Omental fat pad (tissue), 3 donors: ENCODE measurements at regions not wholly inside any gene's neighbourhood (a gene's known extent, or its start where the extent isn't known, plus 50 kb on each side); places are given as distances from the start of the nearest gene placed in this dataset.

Experiments
- ATAC-seq: fragments of 150-250 bp; one replicate; pipeline ENCODE4 v1.9.1; 2016; ENCODE audit warnings: mild to moderate bottlenecking, moderate library complexity; ENCODE audit not compliant: low FRiP score
- DNase-seq: peaks from one replicate; pipeline ENCODE4 v3.0.0-alpha.2; 2019; ENCODE audit warnings: low spot score
- TF ChIP-seq, protein P1 (sequence below), 3 donors: fragments of 450-650 bp; IDR thresholded peaks; one replicate each; pipeline ENCODE4 v1.5.1; 2016 to 2017; ENCODE audit warnings: antibody characterized with exemption in 3 of 3, mild to moderate bottlenecking in 3 of 3, moderate library complexity in 2 of 3

DNA sequence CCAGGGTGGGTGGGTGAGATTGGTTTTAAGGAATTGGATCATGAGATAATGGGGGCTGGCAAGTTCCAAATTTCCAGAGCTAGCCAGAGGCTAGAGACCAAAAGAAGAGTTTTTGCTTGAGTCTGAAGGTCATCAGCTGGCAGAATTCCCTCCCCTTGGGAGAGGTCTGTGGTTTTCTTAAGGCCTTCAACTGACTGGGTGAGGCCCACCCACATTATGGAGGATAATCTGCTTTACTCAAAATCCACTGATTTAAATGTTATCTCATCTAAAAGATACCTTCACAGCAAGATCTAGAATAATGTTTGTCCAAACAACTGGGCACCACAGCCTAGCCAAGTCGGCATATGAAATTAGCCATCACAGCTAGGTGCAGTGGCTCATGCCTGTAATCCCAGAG, 156.4 kb downstream of the URB2 start:
- DNase-seq (no peak), ATAC-seq (no peak)
- TF ChIP-seq, protein P1, sequence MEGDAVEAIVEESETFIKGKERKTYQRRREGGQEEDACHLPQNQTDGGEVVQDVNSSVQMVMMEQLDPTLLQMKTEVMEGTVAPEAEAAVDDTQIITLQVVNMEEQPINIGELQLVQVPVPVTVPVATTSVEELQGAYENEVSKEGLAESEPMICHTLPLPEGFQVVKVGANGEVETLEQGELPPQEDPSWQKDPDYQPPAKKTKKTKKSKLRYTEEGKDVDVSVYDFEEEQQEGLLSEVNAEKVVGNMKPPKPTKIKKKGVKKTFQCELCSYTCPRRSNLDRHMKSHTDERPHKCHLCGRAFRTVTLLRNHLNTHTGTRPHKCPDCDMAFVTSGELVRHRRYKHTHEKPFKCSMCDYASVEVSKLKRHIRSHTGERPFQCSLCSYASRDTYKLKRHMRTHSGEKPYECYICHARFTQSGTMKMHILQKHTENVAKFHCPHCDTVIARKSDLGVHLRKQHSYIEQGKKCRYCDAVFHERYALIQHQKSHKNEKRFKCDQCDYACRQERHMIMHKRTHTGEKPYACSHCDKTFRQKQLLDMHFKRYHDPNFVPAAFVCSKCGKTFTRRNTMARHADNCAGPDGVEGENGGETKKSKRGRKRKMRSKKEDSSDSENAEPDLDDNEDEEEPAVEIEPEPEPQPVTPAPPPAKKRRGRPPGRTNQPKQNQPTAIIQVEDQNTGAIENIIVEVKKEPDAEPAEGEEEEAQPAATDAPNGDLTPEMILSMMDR (IDR thresholded peaks at IDR 0.05): no peak

DNA sequence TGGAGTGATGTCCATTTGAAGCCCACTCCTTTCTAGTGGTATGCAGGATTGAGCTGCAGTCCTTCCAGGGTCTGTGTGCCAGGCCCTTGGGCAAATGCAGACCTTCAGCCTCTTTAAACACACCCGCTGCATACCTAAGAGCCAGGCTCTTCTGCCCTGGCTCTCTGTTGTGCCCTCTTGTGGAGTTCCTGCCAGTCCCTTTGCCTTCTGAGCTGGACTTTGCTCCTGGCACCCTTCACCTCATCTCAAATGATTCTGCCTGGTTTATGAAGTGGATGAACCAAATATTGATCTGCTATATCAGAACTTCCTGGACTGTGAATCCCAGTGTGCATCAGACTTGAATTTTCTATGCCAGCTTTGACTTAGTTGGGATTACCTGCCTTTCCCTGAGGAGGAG, 158.8 kb downstream of the URB2 start:
- no peak for ATAC-seq
- TF ChIP-seq, protein P1 (IDR thresholded peaks at IDR 0.05): no peak
- DNase-seq: no peak

DNA sequence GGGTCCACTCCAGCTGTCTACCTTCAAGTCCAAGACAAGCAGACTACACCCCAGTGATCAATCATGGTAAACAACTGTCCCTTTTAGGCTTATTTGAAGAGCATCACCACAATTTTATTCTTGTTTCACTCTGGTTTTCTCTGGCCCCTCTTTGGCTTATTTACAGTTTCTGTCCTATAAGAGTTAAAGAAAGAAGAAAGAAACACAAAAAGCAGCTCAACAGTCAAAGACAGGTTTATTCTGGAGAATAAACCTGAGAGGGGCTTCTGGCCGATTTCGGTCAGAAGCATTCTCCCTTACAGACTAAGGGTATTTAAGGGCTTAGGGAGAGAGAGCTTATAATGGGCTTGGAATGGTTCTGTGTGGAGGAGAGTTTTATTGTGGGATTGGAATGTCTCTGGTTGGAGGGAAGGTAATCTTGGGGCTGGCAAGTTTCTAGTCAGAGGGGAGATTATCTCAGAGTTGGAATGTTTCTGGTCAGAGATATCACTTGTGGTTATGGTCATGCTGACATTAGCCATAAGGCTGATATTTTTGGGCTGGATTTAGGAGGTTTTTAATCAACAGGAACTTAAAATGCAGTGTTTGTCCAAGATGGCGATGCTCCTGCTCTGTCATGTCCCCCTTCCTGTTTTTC, 161.0 kb downstream of the URB2 start:
- no peak for ATAC-seq
- TF ChIP-seq, protein P1 (IDR thresholded peaks at IDR 0.05): no peak

DNA sequence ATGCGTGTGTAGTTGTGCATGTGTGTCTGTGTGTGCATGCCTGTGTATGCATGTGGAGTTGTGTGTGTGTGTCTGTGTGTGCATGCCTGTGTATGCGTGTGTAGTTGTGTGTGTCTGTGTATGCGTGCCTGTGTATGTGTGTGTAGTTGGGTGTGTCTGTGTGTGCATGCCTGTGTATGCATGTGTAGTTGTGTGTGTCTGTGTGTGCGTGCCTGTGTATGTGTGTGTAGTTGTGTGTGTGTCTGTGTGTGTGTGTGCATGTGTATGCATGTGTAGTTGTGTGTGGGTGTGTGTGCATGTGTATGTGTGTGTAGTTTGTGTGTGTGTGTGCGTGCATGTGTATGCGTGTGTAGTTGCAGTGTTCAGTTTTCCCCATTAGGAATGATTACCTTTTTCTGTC, 162.0 kb downstream of the URB2 start:
- TF ChIP-seq, protein P1 (IDR thresholded peaks at IDR 0.05): no peak
- no peak for DNase-seq
- ATAC-seq: no peak

More for the DNA sequence above, 161.0 kb downstream of the URB2 start:
- DNase-seq: no peak

DNA sequence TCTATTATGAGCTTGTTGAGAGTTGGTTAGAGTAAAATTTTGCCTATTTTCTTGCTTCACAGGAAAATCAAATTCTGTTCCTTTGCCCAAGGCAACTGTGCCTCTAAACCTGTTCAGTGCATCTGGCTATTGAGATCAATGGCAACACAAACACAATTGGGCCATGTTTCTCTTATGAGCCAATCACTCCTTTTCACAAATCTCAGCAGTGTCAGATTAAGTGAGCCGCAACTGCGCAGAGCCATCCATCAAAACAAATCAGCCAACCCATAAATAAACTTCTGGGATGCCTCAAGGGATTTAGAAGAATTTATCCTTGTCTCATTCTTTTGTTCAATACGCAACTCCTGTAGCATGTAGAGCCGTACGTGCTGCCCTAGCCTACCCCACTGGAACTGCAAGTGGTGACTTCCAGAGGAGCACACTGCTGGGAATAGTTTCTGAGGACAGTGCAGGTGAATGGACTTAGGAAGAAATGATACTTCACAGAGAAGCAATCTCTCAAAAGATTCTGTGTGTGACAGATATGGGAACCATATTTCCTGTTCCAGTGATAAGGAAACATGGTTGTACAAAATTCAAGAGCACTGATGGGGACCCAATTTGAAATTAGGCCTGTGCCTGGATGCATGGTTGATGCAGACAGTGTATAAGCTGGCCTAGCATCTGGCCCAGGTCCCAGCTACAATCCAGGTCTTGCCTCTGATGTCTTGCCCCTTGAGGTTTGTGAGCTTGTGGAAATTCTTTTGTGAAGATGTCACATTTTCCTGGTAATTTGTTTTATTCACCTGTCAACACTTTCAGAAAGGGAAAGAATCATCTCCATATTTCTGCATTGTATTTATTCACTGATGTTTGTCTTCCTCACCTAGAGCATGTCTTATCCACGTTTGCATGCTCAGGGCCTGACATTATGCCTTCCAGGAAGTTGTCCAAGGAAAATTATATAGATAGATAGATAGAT, 166.2 kb downstream of the URB2 start:
- TF ChIP-seq, protein P1 (IDR thresholded peaks at IDR 0.05): no peak
- no peak for DNase-seq

DNA sequence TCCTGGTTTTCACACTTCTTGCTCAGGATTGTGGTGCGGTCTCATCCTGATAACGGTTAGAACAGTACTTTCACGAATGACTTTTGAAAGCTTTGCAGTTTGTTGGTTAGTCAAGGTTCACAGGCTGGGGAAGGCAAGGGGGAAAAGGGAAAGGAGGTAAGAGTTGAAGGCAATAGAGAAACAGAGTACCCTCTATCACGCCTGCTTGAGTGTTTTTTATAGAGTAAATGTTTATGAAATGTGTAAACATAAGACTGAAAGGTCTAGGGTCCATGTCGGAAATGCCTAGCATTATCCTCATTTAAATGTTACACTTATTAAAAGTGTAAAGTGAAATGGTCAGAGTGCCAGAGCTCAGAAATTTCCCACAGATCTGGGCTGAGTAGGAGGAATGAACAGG, 167.4 kb downstream of the URB2 start:
- TF ChIP-seq, protein P1 (IDR thresholded peaks at IDR 0.05): no peak
- ATAC-seq: no peak
- DNase-seq: no peak

More for the DNA sequence above, 166.2 kb downstream of the URB2 start:
- ATAC-seq: no peak
